HCT116 (cell line): ENCODE measurements at regions not wholly inside any gene's neighbourhood (a gene's known extent, or its start where the extent isn't known, plus 50 kb on each side); places are given as distances from the start of the nearest gene placed in this dataset.

Experiments used
- ATAC-seq: fragments of 200-7000 bp; cut with Tn5 transposase; 2 replicates; pipeline ENCODE4 v1.9.1; 2020; ENCODE audit warnings: mild to moderate bottlenecking, moderate library complexity
- BruUV-seq: library from RNA; stranded (reverse); fragments of 400-500 nt; replicated peaks from 2 replicates; lab custom pipeline; 2021; lab: Mats Ljungman, UMichigan
- CTCF ChIA-PET: fragments of 300-600 bp; sonication (Branson Sonifier 250); formaldehyde crosslinking; loops from one replicate; lab custom pipeline; 2021; ENCODE audit warnings: antibody characterized with exemption; lab: Charles Lee
- POLR2A ChIA-PET: fragments of 300-600, 350-600 bp; sonication (Branson Sonifier 250); formaldehyde crosslinking; loops from one replicate; lab custom pipeline; 2021; ENCODE audit warnings: antibody characterized with exemption; lab: Charles Lee
- RAD21 ChIA-PET, 2 experiments: fragments of 300-600 bp; sonication (Branson Sonifier 250); formaldehyde crosslinking; loops; one replicate each; lab custom pipeline; 2023; ENCODE audit warnings: low total read pairs in 2 of 2; ENCODE audit not compliant: uncharacterized antibody in 2 of 2, unreplicated experiment in 2 of 2, low non-redundant PET in 1 of 2; lab: Charles Lee
- DNase-seq: peaks from one replicate; pipeline ENCODE4 v3.0.0-alpha.2; 2010; ENCODE audit warnings: low read depth, low spot score
- H2AFZ ChIP-seq: fragments of 200-600 bp; shearing (Covaris generic), sonication (generic); 2 replicates; pipeline ENCODE4 v1.6.1; 2017; ENCODE audit warnings: low read depth, mixed run types, mixed read lengths, antibody characterized with exemption, low read length; ENCODE audit not compliant: poor library complexity, severe bottlenecking
- H3K27ac ChIP-seq: 2 replicates; pipeline ENCODE4 v1.5.1; 2012; ENCODE audit warnings: low read depth, low read length
- H3K27me3 ChIP-seq: fragments of 200-600 bp; sonication (generic); 2 replicates; pipeline ENCODE4 v1.6.1; 2016; ENCODE audit warnings: mixed run types, low read length, mixed read lengths; ENCODE audit not compliant: insufficient read depth
- H3K36me3 ChIP-seq, 2 experiments: fragments of 200-500 bp in 1 of 2; fragments of 200-600 bp in 1 of 2; sonication (Bioruptor generic) in 1 of 2; sonication (generic) in 1 of 2; 2 replicates each; pipeline versions ENCODE4 v1.5.1 to v1.6.1; 2014 to 2016; ENCODE audit warnings: low read length in 2 of 2, inconsistent platforms in 1 of 2, mixed read lengths in 1 of 2, mixed run types in 1 of 2; ENCODE audit not compliant: insufficient read depth in 2 of 2, control insufficient read depth in 1 of 2
- H3K4me1 ChIP-seq, 2 experiments: fragments of 200-600 bp in 1 of 2; sonication (generic) in 1 of 2; 2 replicates each; pipeline versions ENCODE4 v1.5.1 to v1.6.1; 2012 to 2017; ENCODE audit warnings: low read length in 2 of 2, inconsistent platforms in 1 of 2, mild to moderate bottlenecking in 1 of 2, mixed read lengths in 1 of 2, mixed run types in 1 of 2, moderate library complexity in 1 of 2; ENCODE audit not compliant: insufficient read depth in 2 of 2, control insufficient read depth in 1 of 2
- H3K4me2 ChIP-seq: fragments of 200-600 bp; sonication (generic); 2 replicates; pipeline ENCODE4 v1.6.1; 2017; ENCODE audit warnings: mixed run types, low read length, mixed read lengths
- H3K4me3 ChIP-seq, 2 experiments: fragments of 200-600 bp in 1 of 2; sonication (generic) in 1 of 2; replicated peaks in 1 of 2; 2 replicates each; pipeline ENCODE4 v1.5.1; 2011 to 2016; ENCODE audit warnings: low read length in 2 of 2, control low read depth in 1 of 2, low read depth in 1 of 2, mild to moderate bottlenecking in 1 of 2, mixed read lengths in 1 of 2, mixed run types in 1 of 2
- H3K79me2 ChIP-seq: fragments of 200-600 bp; sonication (generic); 2 replicates; pipeline ENCODE4 v1.6.1; 2017; ENCODE audit warnings: mild to moderate bottlenecking, mixed run types, low read length, moderate library complexity, mixed read lengths; ENCODE audit not compliant: insufficient read depth
- H3K9ac ChIP-seq: fragments of 200-600 bp; sonication (generic); 2 replicates; pipeline ENCODE4 v1.6.1; 2016; ENCODE audit warnings: low read length, mixed read lengths
- H3K9me2 ChIP-seq: fragments of 200-600 bp; sonication (generic), shearing (Covaris generic); 2 replicates; pipeline ENCODE4 v1.6.1; 2017; ENCODE audit warnings: mixed run types, mild to moderate bottlenecking, moderate library complexity; ENCODE audit not compliant: insufficient read depth
- H3K9me3 ChIP-seq, 2 experiments: fragments of 200-500 bp in 1 of 2; fragments of 200-600 bp in 1 of 2; sonication (Bioruptor generic) in 1 of 2; sonication (generic) in 1 of 2; 2 replicates each; pipeline ENCODE4 v1.6.1; 2014 to 2017; ENCODE audit warnings: low read length in 2 of 2, mixed read lengths in 2 of 2, inconsistent platforms in 1 of 2, low read depth in 1 of 2, mild to moderate bottlenecking in 1 of 2, mixed run types in 1 of 2, moderate library complexity in 1 of 2; ENCODE audit not compliant: control insufficient read depth in 1 of 2, insufficient read depth in 1 of 2
- H4K20me1 ChIP-seq: fragments of 200-600 bp; sonication (generic), shearing (Covaris generic); 2 replicates; pipeline ENCODE4 v1.6.1; 2017; ENCODE audit warnings: mixed run types, mild to moderate bottlenecking, moderate library complexity; ENCODE audit not compliant: insufficient read depth
- EGR1 ChIP-seq: IDR thresholded peaks from 2 replicates; pipeline ENCODE4 v1.6.1; 2012; ENCODE audit warnings: low read depth
- ELF1 ChIP-seq: IDR thresholded peaks from 2 replicates; pipeline ENCODE4 v1.6.1; 2012; ENCODE audit warnings: low read depth, borderline replicate concordance
- EZH2 ChIP-seq: fragments of 200-600 bp; sonication (generic); IDR thresholded peaks from 2 replicates; pipeline ENCODE4 v1.6.1; 2017; ENCODE audit warnings: antibody characterized with exemption, mixed run types
- FOSL1 ChIP-seq: IDR thresholded peaks from 2 replicates; pipeline ENCODE4 v1.6.1; 2012; ENCODE audit warnings: low read depth
- JUND ChIP-seq: IDR thresholded peaks from 2 replicates; pipeline ENCODE4 v1.6.1; 2012
- POLR2A ChIP-seq: IDR thresholded peaks from 2 replicates; pipeline ENCODE4 v1.7.0; 2011; ENCODE audit warnings: borderline replicate concordance; ENCODE audit not compliant: insufficient read depth, insufficient read length; ENCODE audit errors: extremely low read depth
- POLR2AphosphoS5 ChIP-seq: IDR thresholded peaks from 2 replicates; pipeline ENCODE4 v1.6.1; 2011; ENCODE audit warnings: mild to moderate bottlenecking, low read depth, low read length, moderate library complexity
- RAD21 ChIP-seq: IDR thresholded peaks from 2 replicates; pipeline ENCODE4 v1.6.1; 2012; ENCODE audit warnings: low read depth, mild to moderate bottlenecking
- REST ChIP-seq: IDR thresholded peaks from 2 replicates; pipeline ENCODE4 v1.6.1; 2012; ENCODE audit warnings: low read depth
- SIN3A ChIP-seq: IDR thresholded peaks from 2 replicates; pipeline ENCODE4 v1.6.1; 2012; ENCODE audit warnings: low read depth
- SP1 ChIP-seq: IDR thresholded peaks from 2 replicates; pipeline ENCODE4 v1.6.1; 2012; ENCODE audit warnings: low read depth
- TCF7L2 ChIP-seq: IDR thresholded peaks from 2 replicates; pipeline ENCODE4 v1.7.0; 2011; ENCODE audit warnings: borderline replicate concordance, inconsistent platforms; ENCODE audit not compliant: insufficient read depth, insufficient read length; ENCODE audit errors: extremely low read depth
- YY1 ChIP-seq: IDR thresholded peaks from 2 replicates; pipeline ENCODE4 v1.6.1; 2011; ENCODE audit warnings: low read length, low read depth, moderate library complexity, mild to moderate bottlenecking; ENCODE audit not compliant: insufficient replicate concordance; ENCODE audit errors: extremely low read depth
- ZFX ChIP-seq: fragments of 450-650 bp; IDR thresholded peaks from 2 replicates; pipeline ENCODE4 v1.6.1; 2017
- ZNF274 ChIP-seq: fragments of 200-500 bp; sonication (Bioruptor generic); IDR thresholded peaks from 2 replicates; pipeline ENCODE4 v1.6.1; 2014; ENCODE audit warnings: mild to moderate bottlenecking, low read depth, low read length, inconsistent platforms
- intact Hi-C: fragments of 100-400 bp; cut with micrococcal nuclease; formaldehyde crosslinking; loops from 2 replicates; pipeline ENCODE4 v1.10.0; 2022
- TF ChIP-seq, protein P1 (sequence below), 3 experiments: fragments of 200-600 bp in 1 of 3; sonication (generic) in 1 of 3; IDR thresholded peaks in 2 of 3; conservative IDR thresholded peaks in 1 of 3; 2 replicates each; pipeline ENCODE4 v1.5.1; 2012 to 2017; ENCODE audit warnings: low read depth in 2 of 3, low read length in 2 of 3, antibody characterized with exemption in 1 of 3, borderline replicate concordance in 1 of 3, control low read depth in 1 of 3, mild to moderate bottlenecking in 1 of 3, mixed read lengths in 1 of 3, mixed run types in 1 of 3, moderate library complexity in 1 of 3; ENCODE audit not compliant: insufficient read depth in 1 of 3
- TF ChIP-seq, protein P2 (sequence below): IDR thresholded peaks from 2 replicates; pipeline ENCODE4 v1.6.1; 2012

- RAD21 ChIA-PET: no interaction called here
- H4K20me1 ChIP-seq: no peaks in the 10 kb centered on the region
- no peak overlapping the region for H3K27ac ChIP-seq
- intact Hi-C loops: no loop called here
- H3K27me3 ChIP-seq: no peaks in the 10 kb centered on the region
- no peaks in the 10 kb centered on the region for H3K9me2 ChIP-seq
- no peak overlapping the region for H3K4me3 ChIP-seq
- ATAC-seq: no peak
- no peak overlapping the region for H2AFZ ChIP-seq
- BruUV-seq: no TSS peak
- DNase-seq: no peak
- no peaks in the 10 kb centered on the region for H3K79me2 ChIP-seq
- POLR2A ChIA-PET: no interaction called here
- no peak overlapping the region for H3K4me2 ChIP-seq
- no peaks in the 10 kb centered on the region for H3K9me3 ChIP-seq
- CTCF ChIA-PET: no interaction called here
- no peaks in the 10 kb centered on the region for H3K36me3 ChIP-seq
- peaks cover 0 to 10% of the 10 kb centered on the region in 2 experiments; a peak in 2 of 4 replicates for H3K4me1 ChIP-seq
- no peak overlapping the region for H3K9ac ChIP-seq
- TF ChIP-seq YY1 (no peak), REST (no peak), ZFX (no peak), EZH2 (no peak), ZNF274 (no peak), ELF1 (no peak), SP1 (no peak), FOSL1 (no peak), RAD21 (no peak), EGR1 (no peak), JUND (no peak), POLR2A (no peak), SIN3A (no peak), TCF7L2 (no peak), POLR2AphosphoS5 (no peak)
- TF ChIP-seq, protein P1, sequence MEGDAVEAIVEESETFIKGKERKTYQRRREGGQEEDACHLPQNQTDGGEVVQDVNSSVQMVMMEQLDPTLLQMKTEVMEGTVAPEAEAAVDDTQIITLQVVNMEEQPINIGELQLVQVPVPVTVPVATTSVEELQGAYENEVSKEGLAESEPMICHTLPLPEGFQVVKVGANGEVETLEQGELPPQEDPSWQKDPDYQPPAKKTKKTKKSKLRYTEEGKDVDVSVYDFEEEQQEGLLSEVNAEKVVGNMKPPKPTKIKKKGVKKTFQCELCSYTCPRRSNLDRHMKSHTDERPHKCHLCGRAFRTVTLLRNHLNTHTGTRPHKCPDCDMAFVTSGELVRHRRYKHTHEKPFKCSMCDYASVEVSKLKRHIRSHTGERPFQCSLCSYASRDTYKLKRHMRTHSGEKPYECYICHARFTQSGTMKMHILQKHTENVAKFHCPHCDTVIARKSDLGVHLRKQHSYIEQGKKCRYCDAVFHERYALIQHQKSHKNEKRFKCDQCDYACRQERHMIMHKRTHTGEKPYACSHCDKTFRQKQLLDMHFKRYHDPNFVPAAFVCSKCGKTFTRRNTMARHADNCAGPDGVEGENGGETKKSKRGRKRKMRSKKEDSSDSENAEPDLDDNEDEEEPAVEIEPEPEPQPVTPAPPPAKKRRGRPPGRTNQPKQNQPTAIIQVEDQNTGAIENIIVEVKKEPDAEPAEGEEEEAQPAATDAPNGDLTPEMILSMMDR (IDR thresholded peaks at IDR 0.05 in 2 of 3, conservative IDR thresholded peaks at IDR 0.05 in 1 of 3; ENCODE audit: borderline replicate concordance in 1 of 3, insufficient read depth in 1 of 3, low read depth in 2 of 3, low read length in 2 of 3): no peak
- TF ChIP-seq, protein P2, sequence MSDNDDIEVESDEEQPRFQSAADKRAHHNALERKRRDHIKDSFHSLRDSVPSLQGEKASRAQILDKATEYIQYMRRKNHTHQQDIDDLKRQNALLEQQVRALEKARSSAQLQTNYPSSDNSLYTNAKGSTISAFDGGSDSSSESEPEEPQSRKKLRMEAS: no peak
Observed at GRCh38 chr6:3594201-3594600, 137.4 kb upstream of the SLC22A23 start.
